Neural crest cell (in vitro differentiated cells): ENCODE measurements at regions not wholly inside any gene's neighbourhood (a gene's known extent, or its start where the extent isn't known, plus 50 kb on each side); places are given as distances from the start of the nearest gene placed in this dataset.

Experiments used
- DNase-seq: peaks from one replicate; pipeline ENCODE4 v3.0.0; 2021; ENCODE audit warnings: low read depth, mixed read lengths, low spot score
- H3K27ac Mint-ChIP-seq: one replicate; pipeline ENCODE4 v1.8.0; 2021; ENCODE audit warnings: mild to moderate bottlenecking, mixed read lengths; ENCODE audit not compliant: unreplicated experiment
- H3K27me3 Mint-ChIP-seq: 2 replicates; pipeline ENCODE4 v1.8.0; 2021; ENCODE audit warnings: low read depth, mild to moderate bottlenecking, mixed read lengths
- H3K36me3 Mint-ChIP-seq: 2 replicates; pipeline ENCODE4 v1.8.0; 2021; ENCODE audit warnings: low read depth, mild to moderate bottlenecking, mixed read lengths
- H3K4me1 Mint-ChIP-seq: 2 replicates; pipeline ENCODE4 v1.8.0; 2021; ENCODE audit warnings: mixed read lengths
- H3K4me3 Mint-ChIP-seq: one replicate; pipeline ENCODE4 v1.8.0; 2021; ENCODE audit warnings: mild to moderate bottlenecking, mixed read lengths
- H3K9me3 Mint-ChIP-seq: 2 replicates; pipeline ENCODE4 v1.8.0; 2021; ENCODE audit warnings: mixed read lengths
- CTCF ChIP-seq: fragments of 200-600 bp; sonication (generic); conservative IDR thresholded peaks from 2 replicates; pipeline ENCODE4 v1.5.0; 2021; ENCODE audit warnings: antibody characterized with exemption, mild to moderate bottlenecking

- no peak overlapping the region for H3K27ac Mint-ChIP-seq
- no peak for DNase-seq
Measured at GRCh38 chr6:144854654-144855053, 569.5 kb downstream of the UTRN start.

GRCh38 chr6:144855375-144855774, 570.2 kb downstream of the UTRN start:
- no peak for DNase-seq
- TF ChIP-seq CTCF: no peak
- H3K4me3 Mint-ChIP-seq: no peak overlapping the region
- peaks cover 18% of the 10 kb centered on the region for H3K36me3 Mint-ChIP-seq
- H3K27ac Mint-ChIP-seq: no peak overlapping the region
- no peaks in the 10 kb centered on the region for H3K27me3 Mint-ChIP-seq
- H3K9me3 Mint-ChIP-seq: peaks cover 9% of the 10 kb centered on the region
- H3K4me1 Mint-ChIP-seq: peaks cover 11% of the 10 kb centered on the region

More at GRCh38 chr6:144854654-144855053, 569.5 kb downstream of the UTRN start:
- TF ChIP-seq CTCF: no peak
- no peaks in the 10 kb centered on the region for H3K27me3 Mint-ChIP-seq
- H3K4me1 Mint-ChIP-seq: peaks cover 11% of the 10 kb centered on the region
- no peak overlapping the region for H3K4me3 Mint-ChIP-seq
- peaks cover 5% of the 10 kb centered on the region for H3K9me3 Mint-ChIP-seq
- peaks cover 19% of the 10 kb centered on the region for H3K36me3 Mint-ChIP-seq

GRCh38 chr6:144855812-144856531, 570.8 kb downstream of the UTRN start:
- Mint-ChIP-seq H3K27ac (no peak overlapping the region), H3K27me3 (no peaks in the 10 kb centered on the region), H3K4me1 (peaks cover 11% of the 10 kb centered on the region), H3K36me3 (peaks cover 13% of the 10 kb centered on the region), H3K9me3 (peaks cover 9% of the 10 kb centered on the region), H3K4me3 (no peak overlapping the region)
- no peak for DNase-seq
- no peak for TF ChIP-seq CTCF

GRCh38 chr6:144856622-144857021, 571.5 kb downstream of the UTRN start:
- Mint-ChIP-seq H3K27me3 (no peaks in the 10 kb centered on the region), H3K4me1 (peaks cover 11% of the 10 kb centered on the region), H3K27ac (no peak overlapping the region), H3K36me3 (peaks cover 10% of the 10 kb centered on the region), H3K9me3 (peaks cover 9% of the 10 kb centered on the region), H3K4me3 (no peak overlapping the region)
- DNase-seq: no peak
- no peak for TF ChIP-seq CTCF

GRCh38 chr6:144857086-144857485, 572.0 kb downstream of the UTRN start:
- peaks cover 10% of the 10 kb centered on the region for H3K9me3 Mint-ChIP-seq
- no peak overlapping the region for H3K4me3 Mint-ChIP-seq
- no peak for DNase-seq
- H3K27me3 Mint-ChIP-seq: no peaks in the 10 kb centered on the region
- TF ChIP-seq CTCF: no peak
- H3K4me1 Mint-ChIP-seq: peaks cover 11% of the 10 kb centered on the region
- H3K36me3 Mint-ChIP-seq: peaks cover 10% of the 10 kb centered on the region
- no peak overlapping the region for H3K27ac Mint-ChIP-seq
